ENCODE measurements at regions not wholly inside any gene's neighbourhood (a gene's known extent, or its start where the extent isn't known, plus 50 kb on each side); places are given as distances from the start of the nearest gene placed in this dataset.

- WGBS = 97% methylated on average over 1 of the region's 1 CpG
- Histone ChIP-seq H3K4me3 (ENCODE audit: low read length in 2 of 2) (no peak overlapping the region), H3K36me3 (ENCODE audit: control insufficient read depth in 2 of 2, insufficient read depth in 2 of 2, low read length in 1 of 2) (no peaks in the 10 kb centered on the region), H3K9me3 (ENCODE audit: control insufficient read depth in 2 of 2, insufficient read depth in 1 of 2, low read length in 1 of 2) (no peaks in the 10 kb centered on the region), H3K4me1 (ENCODE audit: control insufficient read depth in 2 of 2, insufficient read depth in 2 of 2, low read length in 2 of 2) (no peaks in the 10 kb centered on the region), H3K27me3 (ENCODE audit: control insufficient read depth in 2 of 2, insufficient read depth in 1 of 2, low read length in 1 of 2) (no peaks in the 10 kb centered on the region), H3K27ac (ENCODE audit: low read depth in 1 of 2, low read length in 1 of 2) (no peak overlapping the region)
- DNase-seq (ENCODE audit: low read depth in 6 of 9, low spot score in 9 of 9) = no peak
Observed at GRCh38 chr3:81301230-81301629, 460.2 kb downstream of the GBE1 start.

- 78% methylated on average over 8 of the region's 8 CpGs for WGBS
- Histone ChIP-seq H3K9me3 (ENCODE audit: control insufficient read depth in 2 of 2, insufficient read depth in 1 of 2, low read length in 1 of 2) (no peaks in the 10 kb centered on the region), H3K36me3 (ENCODE audit: control insufficient read depth in 2 of 2, insufficient read depth in 2 of 2, low read length in 1 of 2) (no peaks in the 10 kb centered on the region), H3K27me3 (ENCODE audit: control insufficient read depth in 2 of 2, insufficient read depth in 1 of 2, low read length in 1 of 2) (no peaks in the 10 kb centered on the region), H3K4me3 (ENCODE audit: low read length in 2 of 2) (no peak overlapping the region), H3K27ac (ENCODE audit: low read depth in 1 of 2, low read length in 1 of 2) (no peak overlapping the region), H3K4me1 (ENCODE audit: control insufficient read depth in 2 of 2, insufficient read depth in 2 of 2, low read length in 2 of 2) (no peaks in the 10 kb centered on the region)
- no peak for DNase-seq (ENCODE audit: low read depth in 6 of 9, low spot score in 9 of 9)
Observed at GRCh38 chr3:81300324-81300927, 461.0 kb downstream of the GBE1 start.

GRCh38 chr3:81299481-81299880 lies 462.0 kb downstream of the GBE1 start:
- Histone ChIP-seq H3K27me3 (ENCODE audit: control insufficient read depth in 2 of 2, insufficient read depth in 1 of 2, low read length in 1 of 2) (no peaks in the 10 kb centered on the region), H3K4me1 (ENCODE audit: control insufficient read depth in 2 of 2, insufficient read depth in 2 of 2, low read length in 2 of 2) (no peaks in the 10 kb centered on the region), H3K4me3 (ENCODE audit: low read length in 2 of 2) (no peak overlapping the region), H3K9me3 (ENCODE audit: control insufficient read depth in 2 of 2, insufficient read depth in 1 of 2, low read length in 1 of 2) (no peaks in the 10 kb centered on the region), H3K36me3 (ENCODE audit: control insufficient read depth in 2 of 2, insufficient read depth in 2 of 2, low read length in 1 of 2) (no peaks in the 10 kb centered on the region), H3K27ac (ENCODE audit: low read depth in 1 of 2, low read length in 1 of 2) (no peak overlapping the region)
- 91% methylated on average over 3 of the region's 3 CpGs for WGBS
- DNase-seq (ENCODE audit: low read depth in 6 of 9, low spot score in 9 of 9) = no peak

- 95% methylated on average over 1 of the region's 1 CpG for WGBS
- DNase-seq (ENCODE audit: low read depth in 6 of 9, low spot score in 9 of 9) = no peak
- Histone ChIP-seq H3K4me3 (ENCODE audit: low read length in 2 of 2) (no peak overlapping the region), H3K27ac (ENCODE audit: low read depth in 1 of 2, low read length in 1 of 2) (no peak overlapping the region), H3K27me3 (ENCODE audit: control insufficient read depth in 2 of 2, insufficient read depth in 1 of 2, low read length in 1 of 2) (no peaks in the 10 kb centered on the region), H3K36me3 (ENCODE audit: control insufficient read depth in 2 of 2, insufficient read depth in 2 of 2, low read length in 1 of 2) (no peaks in the 10 kb centered on the region), H3K4me1 (ENCODE audit: control insufficient read depth in 2 of 2, insufficient read depth in 2 of 2, low read length in 2 of 2) (no peaks in the 10 kb centered on the region), H3K9me3 (ENCODE audit: control insufficient read depth in 2 of 2, insufficient read depth in 1 of 2, low read length in 1 of 2) (no peaks in the 10 kb centered on the region)
Observed at GRCh38 chr3:81295906-81296577, 465.4 kb downstream of the GBE1 start.

- no peak for DNase-seq (ENCODE audit: low read depth in 6 of 9, low spot score in 9 of 9)
- 91% methylated on average over 3 of the region's 3 CpGs for WGBS
Observed at GRCh38 chr3:81293156-81293555, 468.3 kb downstream of the GBE1 start.

DNA sequence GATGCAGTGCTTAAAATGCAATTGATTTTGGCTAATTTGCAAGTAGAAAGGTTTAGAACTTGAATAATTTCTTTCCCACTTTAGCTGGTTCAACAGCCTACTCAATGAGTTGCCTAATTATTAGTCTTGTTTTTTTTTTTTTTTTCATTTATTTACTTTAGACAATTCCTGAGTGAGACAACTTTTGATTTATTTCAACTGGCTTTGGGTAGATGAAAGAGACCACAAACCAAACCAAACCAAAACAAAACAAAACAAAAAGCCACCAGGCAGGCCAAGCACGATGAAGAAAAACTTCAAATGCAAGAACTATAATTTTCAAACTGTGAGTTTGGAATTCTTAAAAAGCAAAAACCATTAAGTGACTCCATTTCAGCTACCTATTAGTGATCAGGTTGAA lies 469.9 kb downstream of the GBE1 start:
- H3K27me3 ChIP-seq (ENCODE audit: control insufficient read depth in 2 of 2, insufficient read depth in 1 of 2, low read length in 1 of 2) = no peaks in the 10 kb centered on the region
- no peak for DNase-seq (ENCODE audit: low read depth in 6 of 9, low spot score in 9 of 9)
- no peaks in the 10 kb centered on the region for H3K9me3 ChIP-seq (ENCODE audit: control insufficient read depth in 2 of 2, insufficient read depth in 1 of 2, low read length in 1 of 2)
- no peak overlapping the region for H3K4me3 ChIP-seq (ENCODE audit: low read length in 2 of 2)
- no peaks in the 10 kb centered on the region for H3K36me3 ChIP-seq (ENCODE audit: control insufficient read depth in 2 of 2, insufficient read depth in 2 of 2, low read length in 1 of 2)
- H3K4me1 ChIP-seq (ENCODE audit: control insufficient read depth in 2 of 2, insufficient read depth in 2 of 2, low read length in 2 of 2) = no peaks in the 10 kb centered on the region
- WGBS = 47% methylated on average over 1 of the region's 1 CpG
- no peak overlapping the region for H3K27ac ChIP-seq (ENCODE audit: low read depth in 1 of 2, low read length in 1 of 2)

More at GRCh38 chr3:81293156-81293555, 468.3 kb downstream of the GBE1 start:
- no peaks in the 10 kb centered on the region for H3K27me3 ChIP-seq (ENCODE audit: control insufficient read depth in 2 of 2, insufficient read depth in 1 of 2, low read length in 1 of 2)
- H3K27ac ChIP-seq (ENCODE audit: low read depth in 1 of 2, low read length in 1 of 2) = no peak overlapping the region
- no peaks in the 10 kb centered on the region for H3K9me3 ChIP-seq (ENCODE audit: control insufficient read depth in 2 of 2, insufficient read depth in 1 of 2, low read length in 1 of 2)
- H3K4me3 ChIP-seq (ENCODE audit: low read length in 2 of 2) = no peak overlapping the region
- H3K36me3 ChIP-seq (ENCODE audit: control insufficient read depth in 2 of 2, insufficient read depth in 2 of 2, low read length in 1 of 2) = no peaks in the 10 kb centered on the region
- H3K4me1 ChIP-seq (ENCODE audit: control insufficient read depth in 2 of 2, insufficient read depth in 2 of 2, low read length in 2 of 2) = no peaks in the 10 kb centered on the region

DNA sequence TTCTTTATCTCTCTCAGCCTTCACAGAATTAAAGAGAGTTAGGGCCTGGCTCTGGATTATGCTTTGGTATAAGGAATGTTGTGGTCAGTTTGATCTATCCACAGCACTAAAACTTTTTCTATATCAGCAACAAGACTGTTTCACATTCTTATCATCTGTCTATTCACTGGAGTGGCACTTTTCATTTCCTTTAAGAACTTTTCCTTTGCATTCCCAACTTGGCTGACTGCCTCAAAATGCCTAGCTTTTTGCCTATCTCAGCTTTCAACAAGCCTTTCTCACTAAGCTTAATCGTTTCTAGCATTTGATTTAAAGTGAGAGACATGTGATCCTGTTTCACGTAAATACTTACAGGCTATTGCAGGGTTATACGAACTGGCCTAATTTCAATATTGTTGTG lies 471.8 kb downstream of the GBE1 start:
- Histone ChIP-seq H3K4me3 (ENCODE audit: low read length in 2 of 2) (no peak overlapping the region), H3K27ac (ENCODE audit: low read depth in 1 of 2, low read length in 1 of 2) (no peak overlapping the region), H3K27me3 (ENCODE audit: control insufficient read depth in 2 of 2, insufficient read depth in 1 of 2, low read length in 1 of 2) (no peaks in the 10 kb centered on the region), H3K4me1 (ENCODE audit: control insufficient read depth in 2 of 2, insufficient read depth in 2 of 2, low read length in 2 of 2) (no peaks in the 10 kb centered on the region), H3K36me3 (ENCODE audit: control insufficient read depth in 2 of 2, insufficient read depth in 2 of 2, low read length in 1 of 2) (no peaks in the 10 kb centered on the region), H3K9me3 (ENCODE audit: control insufficient read depth in 2 of 2, insufficient read depth in 1 of 2, low read length in 1 of 2) (no peaks in the 10 kb centered on the region)
- DNase-seq (ENCODE audit: low read depth in 6 of 9, low spot score in 9 of 9) = no peak
- 90% methylated on average over 3 of the region's 3 CpGs for WGBS

- 80% methylated on average over 4 of the region's 4 CpGs for WGBS
- DNase-seq (ENCODE audit: low read depth in 6 of 9, low spot score in 9 of 9) = no peak
- no peaks in the 10 kb centered on the region for H3K9me3 ChIP-seq (ENCODE audit: control insufficient read depth in 2 of 2, insufficient read depth in 1 of 2, low read length in 1 of 2)
Observed at GRCh38 chr3:81279481-81280379, 481.7 kb downstream of the GBE1 start.

DNA sequence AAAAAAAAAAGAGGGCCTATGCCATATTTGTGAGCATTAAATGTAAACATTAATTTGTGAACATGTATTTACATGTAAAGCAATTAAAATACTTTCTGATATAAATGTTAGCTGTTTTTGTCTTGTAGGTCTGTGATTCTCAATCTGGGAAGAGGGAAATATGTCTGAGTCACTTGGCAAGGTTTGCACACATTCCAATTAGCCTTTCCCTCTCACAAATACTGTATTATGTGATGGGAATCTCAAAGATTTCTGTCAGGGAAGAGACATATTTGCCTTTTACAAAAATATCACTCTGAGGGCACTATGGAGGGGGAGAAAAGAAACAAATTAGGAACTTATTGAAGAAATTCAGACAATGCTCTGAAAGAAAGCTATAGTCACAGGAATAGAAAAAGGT lies 483.6 kb downstream of the GBE1 start:
- Histone ChIP-seq H3K4me1 (ENCODE audit: control insufficient read depth in 2 of 2, insufficient read depth in 2 of 2, low read length in 2 of 2) (no peaks in the 10 kb centered on the region), H3K27me3 (ENCODE audit: control insufficient read depth in 2 of 2, insufficient read depth in 1 of 2, low read length in 1 of 2) (no peaks in the 10 kb centered on the region), H3K36me3 (ENCODE audit: control insufficient read depth in 2 of 2, insufficient read depth in 2 of 2, low read length in 1 of 2) (no peaks in the 10 kb centered on the region), H3K4me3 (ENCODE audit: low read length in 2 of 2) (no peak overlapping the region), H3K27ac (ENCODE audit: low read depth in 1 of 2, low read length in 1 of 2) (no peak overlapping the region), H3K9me3 (ENCODE audit: control insufficient read depth in 2 of 2, insufficient read depth in 1 of 2, low read length in 1 of 2) (no peaks in the 10 kb centered on the region)
- no peak for DNase-seq (ENCODE audit: low read depth in 6 of 9, low spot score in 9 of 9)

More at GRCh38 chr3:81279481-81280379, 481.7 kb downstream of the GBE1 start:
- Histone ChIP-seq H3K27ac (ENCODE audit: low read depth in 1 of 2, low read length in 1 of 2) (no peak overlapping the region), H3K36me3 (ENCODE audit: control insufficient read depth in 2 of 2, insufficient read depth in 2 of 2, low read length in 1 of 2) (no peaks in the 10 kb centered on the region), H3K27me3 (ENCODE audit: control insufficient read depth in 2 of 2, insufficient read depth in 1 of 2, low read length in 1 of 2) (no peaks in the 10 kb centered on the region), H3K4me1 (ENCODE audit: control insufficient read depth in 2 of 2, insufficient read depth in 2 of 2, low read length in 2 of 2) (no peaks in the 10 kb centered on the region), H3K4me3 (ENCODE audit: low read length in 2 of 2) (no peak overlapping the region)

Data from thymus (tissue), 11 donors.